ENCODE measurements at regions not wholly inside any gene's neighbourhood (a gene's known extent, or its start where the extent isn't known, plus 50 kb on each side); places are given as distances from the start of the nearest gene placed in this dataset.
A peak's percentile ranks its signal among the peaks of the same experiment; 100 is the strongest.
"Not testable (repeated sequence)": the region's sequence is repeated elsewhere in the genome, so short reads cannot be mapped to it uniquely, and the experiment has no call there.

DNA sequence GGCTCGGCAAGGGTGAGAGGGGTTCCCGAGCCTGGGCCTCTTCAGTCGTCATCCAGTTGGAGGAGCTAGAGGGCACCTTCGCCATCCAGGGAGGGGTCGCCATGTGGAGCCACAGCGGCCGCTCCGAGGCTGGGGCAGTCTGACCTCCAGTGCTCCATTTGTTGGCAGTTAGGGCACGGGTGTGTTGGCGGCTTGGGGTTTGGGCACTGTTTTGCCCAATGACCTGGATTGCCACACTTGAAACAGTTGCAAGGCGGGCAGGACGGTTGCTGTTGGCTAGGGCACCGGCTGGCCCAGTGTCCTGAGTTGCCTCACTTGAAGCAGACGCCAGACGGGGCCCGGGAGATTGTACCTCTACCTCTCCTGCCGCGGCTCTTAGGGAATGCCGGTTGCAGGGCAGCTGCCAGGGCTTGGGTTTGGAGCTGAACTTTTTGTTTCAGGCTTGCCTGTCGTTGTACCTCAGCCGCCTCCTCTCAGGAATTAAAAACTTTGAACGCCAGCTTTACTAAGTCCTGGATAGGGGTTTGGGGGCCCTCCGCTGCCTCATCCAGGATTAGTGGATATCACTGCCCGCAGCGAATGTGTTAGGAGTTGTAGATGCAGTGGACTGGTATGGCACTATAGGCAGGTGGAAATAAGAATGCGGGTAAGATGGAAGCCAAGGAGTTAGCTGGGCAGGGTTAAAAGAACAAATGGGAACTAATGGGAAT is 639.9 kb upstream of the DPP6 start:
- in situ Hi-C loops (cut with HindIII; ENCODE audit: low sequenced_read_pairs); DNase-seq (ENCODE audit: low spot score): not testable (repeated sequence)

DNA sequence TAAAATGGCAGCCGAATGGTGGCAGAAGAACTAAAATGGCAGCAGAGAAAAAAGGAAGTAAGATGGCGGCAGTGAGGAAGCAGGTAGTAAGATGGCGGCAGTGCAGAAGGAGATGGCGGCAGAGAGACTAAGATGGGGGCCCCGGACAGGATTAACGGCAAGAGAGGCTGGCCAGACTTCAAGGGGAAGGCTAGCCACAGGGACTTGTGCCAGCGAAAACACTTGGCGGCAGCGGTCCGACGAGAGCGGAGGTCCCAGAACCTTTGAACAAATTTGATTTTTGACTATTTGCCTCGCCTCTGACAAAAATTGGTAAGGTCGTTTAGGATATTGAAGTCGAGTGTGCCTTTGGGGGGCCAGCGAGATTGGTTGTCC is 639.4 kb upstream of the DPP6 start:
- in situ Hi-C loops (cut with HindIII; ENCODE audit: low sequenced_read_pairs) = not testable (repeated sequence)

DNA sequence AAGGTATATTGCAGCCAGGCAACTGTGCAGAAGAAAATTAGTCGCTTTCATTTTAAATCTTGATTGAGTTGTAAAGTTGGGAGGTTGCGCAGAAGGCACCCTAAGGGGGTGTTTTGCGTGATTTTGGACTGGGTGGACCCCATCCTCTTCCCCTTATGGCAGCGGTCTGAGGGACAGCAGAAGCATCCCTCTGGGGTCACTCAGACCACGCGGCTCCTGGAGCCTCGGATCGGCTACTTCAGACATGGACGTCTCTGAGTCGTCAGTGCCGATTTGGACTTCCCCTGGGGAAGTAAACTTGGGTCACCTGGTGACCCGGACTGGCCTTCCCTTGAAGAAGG is 639.0 kb upstream of the DPP6 start:
- DNase-seq (ENCODE audit: low spot score) = no peak
- in situ Hi-C loops (cut with HindIII; ENCODE audit: low sequenced_read_pairs) = no loop called here

More for the DNA sequence above, 639.4 kb upstream of the DPP6 start:
- not testable (repeated sequence) for DNase-seq (ENCODE audit: low spot score)

DNA sequence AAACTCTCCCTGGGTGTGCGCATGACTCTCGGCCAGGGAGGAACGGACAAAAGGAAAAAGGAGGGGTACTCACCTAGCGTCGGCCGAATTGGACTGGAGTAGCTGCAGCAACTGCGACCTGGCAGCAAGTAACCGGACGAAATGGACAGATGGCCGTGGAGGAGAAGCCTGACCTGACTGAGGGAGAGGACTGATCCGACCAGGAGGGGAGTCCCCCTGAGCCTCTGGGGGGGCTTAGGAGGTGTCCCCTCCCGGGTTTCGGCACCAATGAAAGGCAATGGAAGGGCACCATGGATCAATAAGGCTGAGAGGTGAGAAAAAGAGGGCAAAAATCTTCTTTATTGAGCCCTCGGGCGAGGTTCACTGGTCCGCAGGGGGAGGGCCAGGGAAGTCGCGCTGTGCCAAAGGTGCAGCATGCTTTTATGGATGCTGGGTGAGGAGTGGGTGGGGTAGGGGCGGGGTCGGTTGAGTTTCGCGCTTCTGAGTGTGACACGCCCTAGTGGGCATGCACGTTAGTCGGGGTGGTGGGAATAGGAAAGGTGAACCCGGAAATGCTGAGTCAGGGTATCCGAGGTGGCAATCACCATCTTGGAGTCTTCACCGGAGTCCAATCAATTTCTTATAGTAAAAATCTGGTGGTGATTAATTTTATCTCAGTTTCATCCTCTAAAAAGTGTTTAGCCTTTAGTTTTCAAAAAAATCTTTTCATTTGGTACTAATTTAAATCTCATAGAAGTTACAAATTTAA is 638.5 kb upstream of the DPP6 start:
- no peak for DNase-seq (ENCODE audit: low spot score)
- in situ Hi-C loops (cut with HindIII; ENCODE audit: low sequenced_read_pairs) = no loop called here

DNA sequence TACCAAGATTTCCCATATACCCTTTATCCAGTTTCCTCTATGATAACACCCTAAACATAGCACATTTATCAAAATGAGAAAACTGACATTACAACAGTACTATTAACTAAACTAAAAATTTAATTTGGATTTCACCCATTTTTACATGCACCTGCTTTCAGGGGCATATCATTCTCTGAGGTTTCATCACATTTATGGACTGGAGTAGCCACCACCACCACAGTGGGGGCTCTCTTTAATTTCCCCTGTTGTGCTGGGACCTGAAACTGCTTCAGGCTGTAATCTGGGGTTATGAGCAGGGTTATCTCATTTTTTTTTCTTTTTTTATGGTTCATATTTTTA is 637.9 kb upstream of the DPP6 start:
- DNase-seq (ENCODE audit: low spot score) = no peak
- in situ Hi-C loops (cut with HindIII; ENCODE audit: low sequenced_read_pairs) = no loop called here

DNA sequence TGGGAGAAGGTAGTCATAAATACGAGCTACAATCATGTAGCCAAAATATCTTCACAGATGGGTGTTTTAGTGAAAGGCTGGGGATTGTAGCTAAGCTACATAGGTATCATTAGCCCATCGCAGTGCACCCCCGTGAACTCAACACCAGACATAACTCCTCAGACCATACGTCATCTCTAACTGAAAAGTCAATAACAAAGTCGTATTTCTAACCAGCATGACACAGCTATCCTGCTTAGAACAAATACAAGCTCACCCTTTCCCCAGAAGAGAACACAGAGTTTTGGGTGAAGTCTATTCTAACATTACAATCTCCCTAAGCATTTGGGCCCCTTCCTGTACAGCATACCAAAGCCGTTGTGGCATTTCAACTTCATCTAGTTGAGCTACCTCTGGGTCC is 636.6 kb upstream of the DPP6 start:
- no peak for DNase-seq (ENCODE audit: low spot score)

DNA sequence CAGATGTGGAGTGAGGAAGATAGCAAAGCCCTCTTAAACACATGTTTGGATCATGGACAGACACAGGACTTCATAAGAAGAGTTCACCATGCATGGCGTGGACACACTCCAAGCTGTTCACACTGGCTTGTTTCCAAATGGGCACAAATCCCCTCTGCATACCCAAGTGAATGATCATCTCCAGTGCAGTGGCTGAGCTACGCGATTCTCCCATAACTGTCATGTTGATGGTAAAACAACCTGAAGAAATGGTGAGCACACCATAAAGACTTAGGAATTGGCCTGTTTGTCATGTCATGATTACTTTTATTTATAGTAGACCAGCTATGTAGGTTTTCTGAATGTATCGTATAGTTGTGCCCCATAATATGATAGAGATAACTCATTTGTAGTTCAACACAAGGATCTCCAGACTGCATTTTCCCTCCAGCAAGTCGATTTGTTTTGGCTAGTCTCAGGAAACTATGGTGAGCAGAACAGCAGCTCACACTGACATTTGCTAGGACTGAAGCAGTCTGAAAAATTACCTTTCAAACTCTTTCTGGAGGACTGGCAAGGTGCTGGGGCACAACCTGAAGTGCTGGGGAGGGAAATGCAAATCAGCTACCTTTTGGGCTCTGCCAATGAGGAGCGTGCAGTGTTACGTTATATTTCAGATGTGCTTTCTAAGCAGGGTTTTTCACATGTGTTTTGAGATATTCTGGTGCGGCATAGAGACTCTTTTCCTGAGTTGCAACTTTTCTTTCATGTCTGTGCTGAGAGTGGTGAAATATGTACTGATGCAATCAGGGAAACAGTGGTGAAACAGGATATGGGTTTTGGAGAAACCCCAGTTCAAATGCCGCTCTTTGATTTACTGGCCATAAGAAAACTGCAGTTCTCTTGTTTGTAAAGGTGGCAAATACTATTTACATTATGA is 629.6 kb upstream of the DPP6 start:
- DNase-seq (ENCODE audit: low spot score) = no peak
- in situ Hi-C loops (cut with HindIII; ENCODE audit: low sequenced_read_pairs) = no loop called here

More for the DNA sequence above, 636.6 kb upstream of the DPP6 start:
- in situ Hi-C loops (cut with HindIII; ENCODE audit: low sequenced_read_pairs) = no loop called here

DNA sequence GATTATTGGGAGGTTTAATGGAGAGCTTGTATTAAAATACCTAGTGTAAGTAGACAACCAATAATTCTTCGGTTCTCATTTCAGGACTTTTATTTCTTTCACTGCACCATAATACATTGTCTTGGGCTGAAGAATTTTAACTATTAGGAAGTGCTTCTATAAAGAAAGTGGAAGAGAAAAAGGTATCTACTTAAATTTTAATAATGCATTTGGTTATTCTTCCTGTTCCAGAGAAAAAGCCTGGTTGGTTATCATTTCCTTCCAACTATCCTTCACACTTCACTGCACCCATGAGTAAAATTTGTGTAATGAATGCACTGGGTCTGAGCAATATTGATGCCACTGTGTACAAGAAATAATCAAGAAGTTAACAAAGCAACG is 629.0 kb upstream of the DPP6 start:
- in situ Hi-C loops (cut with HindIII; ENCODE audit: low sequenced_read_pairs) = no loop called here
- peak; percentile 37 for DNase-seq (ENCODE audit: low spot score)

DNA sequence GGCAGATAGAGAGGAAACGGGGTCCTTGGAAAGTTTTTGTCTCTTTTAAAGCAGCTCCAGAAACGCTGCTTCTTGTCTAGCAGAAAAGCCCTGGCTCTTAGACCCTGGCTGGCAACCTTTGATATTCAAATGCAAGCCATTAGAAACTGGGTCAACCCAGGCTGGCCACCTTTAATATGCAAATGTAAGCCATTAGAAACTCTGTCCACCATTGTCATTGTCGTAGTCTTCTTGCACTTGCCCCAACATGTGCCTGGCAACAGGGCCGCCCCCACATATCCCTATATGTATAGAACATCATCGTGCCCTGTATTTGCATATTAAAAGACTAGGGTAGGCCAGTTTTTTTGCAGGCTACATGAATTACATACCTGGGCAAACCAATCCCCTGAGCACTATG is 621.3 kb upstream of the DPP6 start:
- DNase-seq (ENCODE audit: low spot score) = no peak
- in situ Hi-C loops (cut with HindIII; ENCODE audit: low sequenced_read_pairs) = no loop called here

DNA sequence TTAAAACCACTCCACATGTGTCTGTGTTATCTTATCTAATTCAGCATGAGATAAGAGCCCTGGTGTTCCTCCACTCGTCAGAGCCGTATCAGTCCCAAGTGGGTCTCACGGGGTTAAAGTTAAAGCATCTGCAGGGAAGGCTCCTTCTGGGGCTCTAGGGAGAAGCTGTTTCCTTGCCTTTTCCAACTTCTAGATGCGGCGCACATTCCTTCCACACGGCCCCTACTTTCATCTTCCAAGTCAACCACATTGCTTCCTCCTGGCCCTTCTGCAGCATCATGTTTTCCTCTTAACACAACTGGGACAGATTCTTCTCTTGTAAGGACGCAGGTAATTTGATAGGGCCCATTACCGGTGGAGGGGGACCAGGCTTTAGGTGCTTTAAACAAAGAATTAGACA is 620.1 kb upstream of the DPP6 start:
- in situ Hi-C loops (cut with HindIII; ENCODE audit: low sequenced_read_pairs) = no loop called here
- DNase-seq (ENCODE audit: low spot score) = no peak

DNA sequence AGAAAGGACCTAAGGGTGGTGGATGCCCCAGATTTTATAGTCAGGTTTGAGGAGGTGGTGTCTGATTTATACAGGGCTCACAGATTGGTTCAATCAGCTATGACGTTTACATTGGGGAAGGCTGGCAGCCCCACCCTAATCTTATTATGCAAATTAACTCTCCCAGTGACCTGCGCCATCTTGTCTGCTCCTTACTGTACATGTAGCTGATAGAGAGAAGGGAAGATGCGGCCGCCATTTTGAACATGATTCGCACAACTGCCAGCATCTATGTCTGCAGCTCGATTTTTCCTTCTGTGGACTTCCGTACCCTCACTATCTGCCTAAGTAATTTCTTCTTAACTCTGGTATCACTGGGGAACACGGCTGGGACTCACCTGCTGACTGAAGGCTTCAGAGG is 619.0 kb upstream of the DPP6 start:
- in situ Hi-C loops (cut with HindIII; ENCODE audit: low sequenced_read_pairs) = no loop called here
- no peak for DNase-seq (ENCODE audit: low spot score)

DNA sequence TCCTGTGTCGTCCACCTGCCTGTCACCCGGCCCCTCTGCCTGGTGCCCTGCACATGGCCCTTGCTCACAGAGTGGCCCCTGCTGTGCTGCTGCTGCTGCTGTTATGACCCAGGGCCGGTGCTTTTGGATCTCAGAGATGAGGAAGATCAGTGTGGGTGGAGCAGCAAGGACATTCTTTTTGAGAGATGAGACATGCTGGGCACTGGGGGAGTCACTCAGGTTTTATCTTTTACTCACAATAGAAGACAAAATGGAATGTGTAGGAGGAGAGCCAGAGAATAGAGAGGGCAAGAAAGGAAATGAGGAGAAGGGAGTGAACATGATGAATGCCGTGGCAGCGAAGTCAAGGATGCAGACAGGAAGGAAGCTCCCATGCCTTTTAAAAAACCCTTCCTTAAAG is 611.5 kb upstream of the DPP6 start:
- in situ Hi-C loops (cut with HindIII; ENCODE audit: low sequenced_read_pairs) = no loop called here
- no peak for DNase-seq (ENCODE audit: low spot score)

DNA sequence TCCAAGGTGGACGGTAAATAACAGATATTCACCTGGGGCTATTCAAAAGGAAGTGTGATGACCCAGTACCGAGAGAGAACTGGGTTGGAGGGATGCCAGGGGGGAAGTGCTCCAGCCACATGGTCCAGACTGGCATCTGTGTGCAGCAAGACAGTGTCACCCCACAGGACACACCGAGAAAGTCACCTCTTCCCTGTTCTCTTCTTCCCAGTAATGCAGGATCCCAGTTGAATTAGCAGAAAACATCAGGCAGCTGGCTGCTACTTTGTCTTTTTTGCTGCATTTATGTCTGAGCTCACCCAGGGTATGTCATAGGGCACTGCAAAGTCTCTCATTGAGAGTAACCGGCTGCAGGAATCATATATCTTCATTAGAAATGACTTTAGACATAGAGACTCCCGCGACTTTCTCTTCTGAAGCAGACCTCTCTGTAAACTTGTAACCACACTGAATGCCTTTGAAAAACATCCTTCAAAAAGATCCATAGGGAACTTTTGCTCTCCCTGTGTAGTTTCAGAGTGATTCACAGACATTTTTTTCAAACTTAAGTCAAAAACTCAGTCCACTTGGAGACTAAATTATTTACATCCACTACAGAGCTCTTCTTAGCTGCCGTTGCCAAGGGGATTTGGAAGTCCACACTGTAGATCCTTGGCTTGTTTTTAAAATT is 609.0 kb upstream of the DPP6 start:
- in situ Hi-C loops (cut with HindIII; ENCODE audit: low sequenced_read_pairs) = no loop called here

DNA sequence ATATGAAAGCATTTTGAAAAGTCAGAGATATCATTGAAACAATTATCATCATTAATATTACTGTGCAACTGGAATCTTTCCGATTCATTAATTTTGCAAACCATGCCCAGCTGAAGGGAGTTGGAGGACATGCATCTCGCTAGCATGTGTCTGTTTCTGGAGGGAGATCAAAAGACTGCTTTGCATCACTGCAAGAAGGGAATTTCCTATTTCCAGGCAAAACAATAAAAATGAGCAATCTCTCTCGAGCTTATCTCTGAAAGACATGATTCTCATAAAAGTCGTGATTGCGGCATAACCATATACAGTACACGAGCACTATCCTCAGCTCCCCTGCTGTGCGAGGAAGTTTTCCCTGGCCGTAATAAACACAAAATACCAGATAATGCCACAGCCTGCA is 607.6 kb upstream of the DPP6 start:
- peak; percentile 91 for DNase-seq (ENCODE audit: low spot score)
- in situ Hi-C loops (cut with HindIII; ENCODE audit: low sequenced_read_pairs) = no loop called here

More for the DNA sequence above, 609.0 kb upstream of the DPP6 start:
- peak; percentile 57 for DNase-seq (ENCODE audit: low spot score)

DNA sequence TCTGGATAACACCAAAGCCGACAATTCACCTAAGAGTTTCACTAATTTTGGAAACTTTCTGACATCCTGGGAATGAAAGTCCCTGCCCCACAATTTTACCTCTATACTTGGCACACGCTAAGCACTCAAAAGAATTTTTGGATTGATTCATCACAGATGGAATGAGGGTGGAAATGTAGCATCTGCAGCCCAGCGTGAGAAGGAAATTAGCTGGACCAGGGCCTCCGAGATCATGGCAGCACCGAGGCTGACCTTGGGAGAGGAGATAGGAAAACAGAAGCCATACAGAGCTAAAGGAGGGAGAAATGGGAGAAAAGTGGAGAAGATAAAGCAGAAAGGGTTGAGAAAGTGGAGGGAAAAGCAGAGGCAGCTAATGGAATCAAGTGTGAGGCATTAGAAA is 606.6 kb upstream of the DPP6 start:
- peak; percentile 96 for DNase-seq (ENCODE audit: low spot score)
- in situ Hi-C loops (cut with HindIII; ENCODE audit: low sequenced_read_pairs) = no loop called here

DNA sequence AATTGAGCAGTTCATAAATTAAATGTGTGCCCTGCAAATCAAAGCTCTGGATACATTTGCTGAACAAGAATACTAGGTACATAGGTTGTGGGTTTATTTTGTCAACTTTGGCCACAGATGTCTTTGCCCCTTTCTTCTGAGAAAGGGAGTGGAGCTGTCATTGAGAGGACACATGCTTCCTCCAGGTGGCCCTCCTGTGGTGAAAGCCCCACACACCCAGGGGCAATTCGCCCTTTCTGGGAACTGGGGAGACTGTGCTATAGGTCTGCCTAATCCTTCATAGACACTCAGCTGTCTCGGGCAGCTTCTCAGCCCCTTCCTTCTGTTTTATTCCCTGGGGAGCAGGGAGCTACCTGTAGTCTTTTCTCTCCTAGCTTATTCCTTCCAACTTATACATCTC is 605.7 kb upstream of the DPP6 start:
- no peak for DNase-seq (ENCODE audit: low spot score)
- in situ Hi-C loops (cut with HindIII; ENCODE audit: low sequenced_read_pairs) = no loop called here

DNA sequence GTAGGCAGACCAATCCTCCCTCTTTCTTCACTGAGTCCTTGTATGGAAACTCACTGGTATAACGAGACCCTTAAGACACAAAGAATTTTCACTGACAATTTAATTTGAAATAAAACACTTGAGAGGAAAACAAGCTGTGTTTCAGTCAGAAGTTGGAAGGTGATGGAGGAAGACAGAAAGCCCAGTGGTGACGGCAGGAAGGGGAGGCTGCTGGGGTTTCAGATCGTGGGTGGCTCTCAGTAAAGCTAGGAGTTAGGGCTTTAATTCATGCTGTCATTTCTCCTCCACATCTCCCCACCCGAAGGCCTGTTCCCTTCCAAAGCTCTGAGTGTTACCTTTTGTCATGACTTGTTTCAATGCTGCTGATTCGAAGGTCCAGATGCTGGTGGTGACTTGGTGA is 605.2 kb upstream of the DPP6 start:
- in situ Hi-C loops (cut with HindIII; ENCODE audit: low sequenced_read_pairs) = no loop called here
- no peak for DNase-seq (ENCODE audit: low spot score)

DNA sequence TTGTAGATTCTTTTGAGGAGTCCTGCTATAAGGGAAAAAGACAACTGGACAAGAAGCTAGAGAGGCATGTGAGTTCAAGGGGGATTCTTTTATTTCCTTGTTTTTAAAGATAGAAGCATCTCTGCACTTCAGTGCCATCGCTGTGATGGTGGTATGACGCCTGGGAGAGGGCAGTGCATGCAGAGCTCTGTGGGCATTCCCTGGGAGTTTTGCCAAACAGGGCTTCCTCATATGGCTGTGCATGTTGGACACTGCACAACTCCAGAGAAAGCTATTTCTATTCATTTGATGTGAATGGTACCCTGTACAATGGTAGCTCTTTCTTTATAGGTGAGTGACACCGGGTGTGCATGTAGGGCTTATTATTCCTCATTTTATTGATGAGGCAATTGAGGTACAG is 599.5 kb upstream of the DPP6 start:
- in situ Hi-C loops (cut with HindIII; ENCODE audit: low sequenced_read_pairs) = no loop called here

DNA sequence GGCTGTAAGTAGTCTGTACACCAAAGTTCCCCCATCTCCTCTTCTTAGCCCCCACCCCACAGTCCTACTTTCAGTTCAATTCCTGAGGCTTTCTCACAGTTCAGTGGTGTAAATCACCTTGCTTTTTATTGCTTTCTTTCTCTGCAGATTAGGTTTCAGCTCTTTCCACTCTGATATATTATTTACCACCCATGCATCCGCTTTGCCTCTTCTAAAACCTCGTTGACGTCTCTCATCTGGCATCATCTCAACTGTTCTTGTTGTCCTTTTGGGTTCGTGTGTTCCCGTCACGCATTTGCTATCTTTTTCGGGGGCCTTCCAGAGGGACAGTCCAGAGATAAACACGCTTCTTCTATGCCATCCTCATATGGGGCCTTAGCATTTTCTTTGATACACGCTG is 597.9 kb upstream of the DPP6 start:
- no peak for DNase-seq (ENCODE audit: low spot score)
- in situ Hi-C loops (cut with HindIII; ENCODE audit: low sequenced_read_pairs) = no loop called here

More for the DNA sequence above, 599.5 kb upstream of the DPP6 start:
- peak; percentile 87 for DNase-seq (ENCODE audit: low spot score)

DNA sequence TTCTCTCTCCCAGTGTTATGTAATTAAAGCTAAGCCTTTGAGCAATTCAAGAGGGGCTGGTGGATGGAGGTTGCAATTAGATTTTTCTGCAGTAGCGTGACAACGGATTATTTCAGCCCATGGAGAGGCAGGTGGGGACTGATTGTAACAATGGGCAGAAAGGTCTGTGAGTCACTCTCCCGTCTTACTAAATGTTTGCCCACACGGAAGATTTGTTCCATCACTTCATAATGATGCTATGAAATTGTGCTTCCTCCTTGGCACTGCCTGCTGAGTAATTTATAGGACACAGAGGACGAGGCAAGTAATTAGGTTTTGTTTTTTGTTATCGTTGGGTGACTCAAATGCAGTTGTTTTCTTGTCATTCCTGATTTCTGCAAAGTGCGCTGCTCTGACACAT is 594.5 kb upstream of the DPP6 start:
- DNase-seq (ENCODE audit: low spot score) = no peak
- in situ Hi-C loops (cut with HindIII; ENCODE audit: low sequenced_read_pairs) = no loop called here
